Mammary epithelial cell (primary cell): ENCODE measurements at regions not wholly inside any gene's neighbourhood (a gene's known extent, or its start where the extent isn't known, plus 50 kb on each side); places are given as distances from the start of the nearest gene placed in this dataset.

ENCODE experiments used
- EZH2 ChIP-seq: IDR thresholded peaks from 2 replicates; pipeline ENCODE4 v1.6.1; 2012; ENCODE audit warnings: low read length, inconsistent platforms, borderline replicate concordance
- TF ChIP-seq, protein P1 (sequence below), 2 donors: IDR thresholded peaks in 1 of 2; conservative IDR thresholded peaks in 1 of 2; 2 replicates each; pipeline ENCODE4 v1.5.1; 2011 to 2012; ENCODE audit warnings: inconsistent platforms in 2 of 2, low read length in 2 of 2, mild to moderate bottlenecking in 2 of 2, control low read depth in 1 of 2, low read depth in 1 of 2; ENCODE audit not compliant: insufficient read depth in 1 of 2; ENCODE audit errors: extremely low read depth in 1 of 2

- TF ChIP-seq, protein P1, sequence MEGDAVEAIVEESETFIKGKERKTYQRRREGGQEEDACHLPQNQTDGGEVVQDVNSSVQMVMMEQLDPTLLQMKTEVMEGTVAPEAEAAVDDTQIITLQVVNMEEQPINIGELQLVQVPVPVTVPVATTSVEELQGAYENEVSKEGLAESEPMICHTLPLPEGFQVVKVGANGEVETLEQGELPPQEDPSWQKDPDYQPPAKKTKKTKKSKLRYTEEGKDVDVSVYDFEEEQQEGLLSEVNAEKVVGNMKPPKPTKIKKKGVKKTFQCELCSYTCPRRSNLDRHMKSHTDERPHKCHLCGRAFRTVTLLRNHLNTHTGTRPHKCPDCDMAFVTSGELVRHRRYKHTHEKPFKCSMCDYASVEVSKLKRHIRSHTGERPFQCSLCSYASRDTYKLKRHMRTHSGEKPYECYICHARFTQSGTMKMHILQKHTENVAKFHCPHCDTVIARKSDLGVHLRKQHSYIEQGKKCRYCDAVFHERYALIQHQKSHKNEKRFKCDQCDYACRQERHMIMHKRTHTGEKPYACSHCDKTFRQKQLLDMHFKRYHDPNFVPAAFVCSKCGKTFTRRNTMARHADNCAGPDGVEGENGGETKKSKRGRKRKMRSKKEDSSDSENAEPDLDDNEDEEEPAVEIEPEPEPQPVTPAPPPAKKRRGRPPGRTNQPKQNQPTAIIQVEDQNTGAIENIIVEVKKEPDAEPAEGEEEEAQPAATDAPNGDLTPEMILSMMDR (conservative IDR thresholded peaks at IDR 0.05 in 1 of 2, IDR thresholded peaks at IDR 0.05 in 1 of 2; ENCODE audit: extremely low read depth in 1 of 2, insufficient read depth in 1 of 2, low read depth in 1 of 2, low read length in 2 of 2) = no peak
- no peak for TF ChIP-seq EZH2
These were observed 173.2 kb upstream of the AFDN start for GRCh38 chr6:167653561-167653960.
